ENCODE measurements at regions not wholly inside any gene's neighbourhood (a gene's known extent, or its start where the extent isn't known, plus 50 kb on each side); places are given as distances from the start of the nearest gene placed in this dataset.
"Not testable (repeated sequence)": the region's sequence is repeated elsewhere in the genome, so short reads cannot be mapped to it uniquely, and the experiment has no call there.

DNA sequence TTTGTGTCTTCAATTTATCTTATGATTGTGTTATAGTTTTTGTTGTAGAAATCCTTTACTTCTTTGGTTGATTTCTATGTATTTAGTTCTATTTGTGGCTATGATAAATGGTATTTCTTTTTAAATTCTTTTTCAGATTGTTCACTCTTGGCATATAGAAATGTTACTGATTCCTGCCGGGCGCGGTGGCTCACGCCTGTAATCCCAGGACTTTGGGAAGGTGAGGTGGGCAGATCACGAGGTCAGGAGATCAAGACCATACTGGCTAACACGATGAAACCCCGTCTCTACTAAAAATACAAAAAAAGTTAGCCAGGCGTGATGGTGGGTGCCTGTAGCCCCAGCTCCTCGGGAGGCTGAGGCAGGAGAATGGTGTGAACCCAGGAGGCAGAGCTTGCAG lies 158.6 kb upstream of the TPTE start:
- DNase-seq (ENCODE audit: insufficient read length, low spot score); FAIRE-seq: not testable (repeated sequence)

DNA sequence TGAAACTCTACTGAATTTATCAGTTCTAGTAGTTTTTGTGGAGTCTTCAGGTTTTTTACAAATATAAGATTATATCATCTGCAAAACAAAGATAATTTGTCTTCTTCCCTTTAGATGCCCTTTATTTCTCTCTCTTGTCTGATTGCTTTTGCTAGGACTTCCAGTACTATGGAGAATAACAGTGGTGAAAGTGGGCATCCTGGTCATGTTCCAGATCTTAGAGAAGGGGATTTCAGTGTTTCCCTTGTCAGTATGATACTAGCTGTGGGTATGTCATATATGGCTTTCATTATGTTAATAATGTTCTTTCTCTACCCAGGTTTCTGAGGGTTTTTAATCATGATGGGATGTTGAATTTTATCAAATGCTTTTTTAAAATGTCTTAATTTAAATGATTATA lies 158.1 kb upstream of the TPTE start:
- not testable (repeated sequence) for DNase-seq (ENCODE audit: insufficient read length, low spot score); FAIRE-seq

DNA sequence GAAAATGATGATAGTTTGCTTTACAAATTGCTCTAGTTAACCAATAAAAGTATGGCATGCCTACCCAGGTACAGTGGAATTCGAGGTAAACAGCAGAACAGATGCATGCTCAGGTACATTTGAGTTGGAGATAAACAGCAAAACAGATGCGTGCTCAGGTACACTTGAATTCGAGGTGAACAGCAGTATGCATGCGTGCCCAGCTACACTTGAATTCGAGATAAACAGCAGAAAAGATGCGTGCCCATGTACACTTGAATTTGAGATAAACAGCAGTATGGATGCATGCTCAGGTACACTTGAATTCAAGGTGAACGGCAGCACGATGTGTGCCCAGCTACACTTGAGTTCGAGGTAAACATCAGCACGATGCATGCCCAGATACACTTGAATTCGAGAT lies 155.2 kb upstream of the TPTE start:
- not testable (repeated sequence) for FAIRE-seq; DNase-seq (ENCODE audit: insufficient read length, low spot score)

DNA sequence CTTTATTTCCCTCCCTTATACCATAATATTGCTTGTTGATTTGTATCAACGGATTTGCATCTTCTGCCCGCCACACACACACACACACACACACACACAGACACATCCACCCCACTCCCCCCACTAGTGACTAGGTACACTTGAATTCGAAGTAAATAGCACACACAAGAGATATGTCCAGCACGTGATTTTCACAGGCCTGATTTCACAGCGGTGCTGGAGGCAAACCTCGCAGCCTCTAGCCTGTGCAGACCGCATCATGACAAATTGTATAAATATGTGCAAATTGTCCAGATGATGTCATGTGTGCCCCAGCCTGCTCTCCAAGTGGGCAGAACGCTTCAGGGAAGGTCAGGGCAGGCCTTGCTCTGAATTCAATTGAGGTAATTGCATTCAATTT lies 153.8 kb upstream of the TPTE start:
- not testable (repeated sequence) for FAIRE-seq; DNase-seq (ENCODE audit: insufficient read length, low spot score)

DNA sequence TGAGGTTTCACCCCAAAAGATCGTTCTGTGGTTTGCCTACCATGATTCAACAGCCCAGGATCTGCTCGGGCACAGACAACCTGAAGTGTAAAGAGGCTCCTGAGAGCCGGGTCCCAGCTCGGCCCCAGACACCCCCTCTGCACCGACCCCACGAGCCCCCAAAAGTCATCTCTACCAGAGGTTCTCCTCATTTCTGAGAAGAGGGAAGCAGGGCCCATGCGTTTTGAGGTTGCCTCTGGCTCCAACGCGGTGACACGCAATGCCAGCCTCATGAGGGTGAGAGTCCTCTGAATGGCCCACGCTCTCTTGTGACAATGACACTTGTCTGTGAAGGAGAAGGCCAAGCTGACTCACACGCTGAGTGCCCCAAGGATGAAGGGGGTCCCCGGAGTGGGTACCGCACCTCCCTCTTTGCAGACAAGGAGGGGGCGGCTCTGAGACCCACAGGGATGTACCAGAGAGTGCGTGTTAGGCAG lies 153.0 kb upstream of the TPTE start:
- not testable (repeated sequence) for DNase-seq (ENCODE audit: insufficient read length, low spot score); FAIRE-seq

DNA sequence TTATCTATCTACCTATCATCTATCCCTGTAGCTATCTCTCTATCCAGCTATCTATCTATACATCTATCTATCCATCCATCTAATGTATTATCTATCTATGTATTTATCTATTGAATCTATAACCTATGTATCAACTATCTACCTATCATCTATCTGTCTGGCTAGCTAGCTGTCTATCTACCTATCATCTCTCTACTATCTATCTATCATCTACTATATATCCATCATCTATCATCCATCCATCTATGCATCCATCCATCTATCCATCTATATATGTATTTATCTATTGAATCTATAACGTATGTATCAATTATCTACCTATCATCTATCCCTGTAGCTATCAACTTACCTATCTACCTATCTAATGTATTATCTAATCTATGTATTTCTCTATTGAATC lies 152.1 kb upstream of the TPTE start:
- not testable (repeated sequence) for DNase-seq (ENCODE audit: insufficient read length, low spot score); FAIRE-seq

DNA sequence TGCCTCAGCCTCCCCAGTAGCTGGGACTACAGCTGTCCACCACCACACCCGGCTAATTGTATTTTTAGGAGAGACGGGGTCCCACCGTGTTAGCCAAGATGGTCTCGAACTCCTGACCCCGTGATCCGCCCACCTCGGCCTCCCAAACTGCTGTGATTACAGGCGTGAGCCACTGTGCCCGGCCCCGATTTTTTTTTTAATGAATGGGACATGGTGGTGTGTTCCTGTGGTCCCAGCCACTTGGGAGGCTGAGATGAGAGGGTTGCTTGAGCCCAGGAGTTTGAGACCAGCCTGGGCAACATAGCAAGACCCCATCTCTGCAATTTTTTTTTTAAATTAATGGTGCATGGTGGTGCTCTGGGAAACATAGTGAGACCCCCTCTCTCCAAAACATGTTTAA lies 143.6 kb upstream of the TPTE start:
- not testable (repeated sequence) for FAIRE-seq; DNase-seq (ENCODE audit: insufficient read length, low spot score)

DNA sequence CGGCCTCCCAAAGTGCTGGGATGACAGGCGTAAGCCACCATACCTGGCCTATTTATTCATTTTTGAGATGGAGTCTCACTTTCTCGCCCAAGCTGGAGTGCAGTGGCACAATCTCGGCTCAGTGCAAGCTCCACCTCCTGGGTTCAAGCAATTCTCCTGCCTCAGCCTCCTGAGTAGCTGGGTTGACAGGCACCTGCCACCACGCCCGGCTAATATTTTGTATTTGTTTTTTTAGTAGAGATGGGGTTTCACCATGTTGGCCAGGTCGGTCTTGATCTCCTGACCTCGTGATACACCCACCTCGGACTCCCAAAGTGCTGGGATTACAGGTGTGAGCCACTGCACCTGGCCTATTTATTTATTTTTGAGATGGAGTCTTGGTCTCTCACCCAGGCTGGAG lies 141.6 kb upstream of the TPTE start:
- not testable (repeated sequence) for FAIRE-seq; DNase-seq (ENCODE audit: insufficient read length, low spot score)

DNA sequence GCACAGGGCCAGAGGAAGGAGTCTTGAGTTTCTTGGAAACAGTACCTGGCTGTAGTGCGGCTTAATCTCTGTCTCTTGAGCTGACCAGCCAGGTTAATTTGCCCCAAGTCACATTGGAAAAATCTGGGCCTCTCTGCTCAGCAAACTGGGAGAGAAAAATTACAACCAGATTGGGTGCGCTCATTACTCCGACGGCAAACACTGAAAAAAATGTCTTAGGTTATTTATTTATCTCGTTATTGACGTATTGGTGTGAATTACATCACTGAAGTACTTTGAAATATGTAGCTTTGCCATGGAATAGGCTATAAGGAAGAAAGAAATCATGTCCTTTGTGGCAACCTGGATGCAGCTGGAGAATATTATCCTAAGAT lies 139.7 kb upstream of the TPTE start:
- FAIRE-seq; DNase-seq (ENCODE audit: insufficient read length, low spot score): not testable (repeated sequence)

DNA sequence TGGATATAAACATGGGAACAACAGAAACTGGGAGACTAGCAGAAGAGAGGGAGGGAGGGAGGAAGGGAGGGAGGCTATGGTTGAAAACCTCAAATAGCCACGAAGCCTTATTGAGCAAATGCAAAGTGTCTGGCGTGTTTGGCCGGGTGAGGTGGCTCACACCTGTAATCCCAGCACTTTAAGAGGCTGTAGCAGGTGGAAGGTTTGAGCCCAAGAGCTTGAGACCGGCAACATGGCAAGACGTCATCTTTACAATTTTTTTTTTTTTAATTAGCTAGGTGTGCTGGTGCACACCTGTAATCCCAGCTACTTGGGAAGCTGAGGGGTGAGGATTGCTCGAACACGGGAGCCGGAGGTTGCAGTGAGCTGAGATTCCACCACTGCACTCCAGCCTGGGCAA lies 139.2 kb upstream of the TPTE start:
- DNase-seq (ENCODE audit: insufficient read length, low spot score); FAIRE-seq: not testable (repeated sequence)

DNA sequence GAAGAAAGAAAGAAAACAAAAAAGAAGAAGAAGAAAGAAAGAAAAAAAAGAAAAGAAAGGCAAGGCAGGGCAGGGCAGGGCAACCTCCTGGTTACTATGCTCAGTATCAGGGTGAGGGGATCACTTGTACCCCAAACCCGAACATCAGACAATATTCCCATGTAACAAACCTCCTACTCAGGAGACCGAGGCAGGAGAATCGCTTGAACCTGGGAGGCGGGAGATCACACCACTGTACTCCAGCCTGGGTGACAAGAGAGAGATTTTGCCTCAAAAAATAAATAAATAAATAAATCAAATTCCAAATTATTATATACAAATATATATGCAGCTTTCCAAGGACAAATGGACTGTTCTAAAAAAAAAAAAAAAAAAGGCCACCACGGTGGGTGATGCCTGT lies 138.8 kb upstream of the TPTE start:
- FAIRE-seq; DNase-seq (ENCODE audit: insufficient read length, low spot score): not testable (repeated sequence)

DNA sequence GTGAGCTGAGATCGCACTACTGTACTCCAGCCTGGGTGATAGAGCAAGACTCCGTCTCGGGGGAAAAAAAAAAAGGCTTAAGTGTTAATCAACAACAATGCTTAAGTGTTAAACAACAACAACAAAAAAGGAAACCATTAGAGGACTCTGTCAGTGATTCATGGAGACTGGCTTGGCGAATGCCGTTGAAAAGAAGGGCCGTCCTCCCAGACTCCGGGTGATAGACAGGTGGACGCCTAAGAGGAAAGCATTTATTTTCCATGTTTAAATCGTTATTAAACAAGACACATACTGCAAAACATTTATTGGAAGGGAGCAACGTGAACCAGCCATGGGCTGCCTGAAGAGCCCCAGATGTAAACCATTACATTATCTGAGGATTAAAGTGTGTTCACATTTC lies 137.8 kb upstream of the TPTE start:
- not testable (repeated sequence) for FAIRE-seq

DNA sequence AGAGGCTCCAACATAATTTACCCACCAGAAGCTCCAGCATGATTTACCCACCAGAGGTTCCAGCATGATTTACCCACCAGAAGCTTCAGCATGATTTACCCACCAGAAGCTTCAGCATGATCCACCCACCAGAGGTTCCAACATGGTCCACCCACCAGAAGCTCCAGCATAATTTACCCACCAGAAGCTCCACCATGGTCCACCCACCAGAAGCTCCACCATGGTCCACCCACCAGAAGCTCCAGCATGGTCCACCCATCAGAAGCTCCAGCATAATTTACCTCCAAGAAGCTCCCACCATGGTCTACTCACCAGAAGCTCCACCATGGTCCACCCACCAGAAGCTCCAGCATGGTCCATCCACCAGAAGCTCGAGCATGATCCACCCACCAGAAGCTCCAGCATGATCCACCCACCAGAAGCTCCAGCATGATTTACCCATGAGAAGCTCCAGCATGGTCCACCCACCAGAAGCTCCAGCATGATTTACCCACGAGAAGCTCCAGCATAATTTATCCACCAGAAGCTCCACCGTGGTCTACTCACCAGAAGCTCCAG lies 137.0 kb upstream of the TPTE start:
- not testable (repeated sequence) for DNase-seq (ENCODE audit: insufficient read length, low spot score); FAIRE-seq

More for the DNA sequence above, 137.8 kb upstream of the TPTE start:
- DNase-seq (ENCODE audit: insufficient read length, low spot score) = not testable (repeated sequence)

DNA sequence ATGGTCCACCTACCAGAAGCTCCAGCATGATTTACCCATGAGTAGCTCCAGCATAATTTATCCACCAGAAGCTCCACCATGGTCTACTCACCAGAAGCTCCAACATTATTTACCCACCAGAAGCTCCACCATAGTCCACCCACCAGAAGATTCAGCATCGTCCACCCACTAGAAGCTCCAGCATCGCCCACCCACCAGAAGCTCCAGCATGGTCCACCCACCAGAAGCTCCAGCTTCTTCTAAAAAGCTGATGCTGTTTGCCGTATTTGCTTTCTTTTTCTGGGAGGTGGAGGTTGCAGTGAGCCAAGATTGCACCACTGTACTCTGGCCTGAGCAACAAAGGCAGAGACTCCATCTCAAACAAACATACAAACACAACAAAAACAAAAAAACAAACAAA lies 136.2 kb upstream of the TPTE start:
- DNase-seq (ENCODE audit: insufficient read length, low spot score); FAIRE-seq: not testable (repeated sequence)

DNA sequence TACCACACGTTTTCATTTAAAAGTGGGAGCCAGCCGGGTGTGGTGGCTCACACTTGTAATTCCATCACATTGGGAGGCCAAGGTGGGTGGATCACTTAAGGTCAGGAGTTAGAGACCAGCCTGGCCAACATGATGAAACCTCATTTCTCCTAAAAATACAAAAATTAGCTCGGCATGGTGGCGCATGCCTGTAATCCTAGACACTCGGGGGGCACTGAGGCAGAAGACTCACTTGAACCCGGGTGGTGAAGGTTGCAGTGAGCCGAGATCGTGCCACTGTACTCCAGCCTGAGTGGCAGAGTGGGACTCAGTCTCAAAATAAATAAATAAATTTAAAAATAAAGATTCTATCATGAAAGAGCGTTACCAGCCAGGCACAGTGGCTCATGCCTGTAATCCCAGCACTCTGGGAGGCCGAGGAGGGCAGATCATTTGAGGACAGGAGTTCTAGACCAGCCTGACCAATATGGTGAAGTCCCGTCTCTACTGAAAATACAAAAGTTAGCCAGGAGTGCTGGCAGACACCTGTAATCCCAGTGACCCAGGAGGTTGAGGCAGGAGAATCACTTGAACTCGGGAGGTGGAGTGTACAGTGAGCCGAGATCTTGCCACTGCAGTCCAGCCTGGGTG lies 135.4 kb upstream of the TPTE start:
- not testable (repeated sequence) for FAIRE-seq; DNase-seq (ENCODE audit: insufficient read length, low spot score)

DNA sequence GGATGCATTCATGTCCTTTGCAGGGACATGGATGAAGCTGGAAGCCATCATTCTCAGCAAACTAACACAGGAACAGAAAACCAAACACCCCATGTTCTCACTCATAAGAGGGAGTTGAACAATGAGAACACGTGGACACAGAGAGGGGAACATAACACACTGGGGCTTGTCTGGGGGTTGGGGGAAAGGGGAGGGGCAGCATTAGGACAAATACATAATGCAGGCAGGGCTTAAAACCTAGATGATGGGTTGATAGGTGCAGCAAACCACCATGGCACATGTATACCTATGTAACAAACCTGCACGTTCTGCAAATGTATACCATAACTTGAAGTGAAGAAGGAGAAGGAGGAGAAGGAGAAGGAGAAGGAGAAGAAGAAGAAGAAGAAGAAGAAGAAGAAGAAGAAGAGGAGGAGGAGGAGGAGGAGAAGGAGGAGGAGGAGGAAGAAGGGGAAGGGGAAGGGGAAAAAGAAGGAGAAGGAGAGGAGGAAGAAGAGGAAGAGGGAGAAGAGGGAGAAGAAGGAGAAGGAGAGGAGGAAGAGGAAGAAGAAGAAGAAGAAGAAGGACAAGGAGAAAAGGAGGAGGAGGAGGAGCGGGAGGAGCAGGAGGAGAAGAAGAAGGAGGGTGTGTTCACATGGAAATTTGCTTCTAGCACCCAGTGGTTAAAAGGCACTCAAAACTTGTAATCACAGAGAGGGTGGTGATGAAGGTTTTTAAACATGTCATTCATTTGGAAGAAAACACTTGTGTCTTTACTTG lies 133.5 kb upstream of the TPTE start:
- FAIRE-seq; DNase-seq (ENCODE audit: insufficient read length, low spot score): not testable (repeated sequence)

DNA sequence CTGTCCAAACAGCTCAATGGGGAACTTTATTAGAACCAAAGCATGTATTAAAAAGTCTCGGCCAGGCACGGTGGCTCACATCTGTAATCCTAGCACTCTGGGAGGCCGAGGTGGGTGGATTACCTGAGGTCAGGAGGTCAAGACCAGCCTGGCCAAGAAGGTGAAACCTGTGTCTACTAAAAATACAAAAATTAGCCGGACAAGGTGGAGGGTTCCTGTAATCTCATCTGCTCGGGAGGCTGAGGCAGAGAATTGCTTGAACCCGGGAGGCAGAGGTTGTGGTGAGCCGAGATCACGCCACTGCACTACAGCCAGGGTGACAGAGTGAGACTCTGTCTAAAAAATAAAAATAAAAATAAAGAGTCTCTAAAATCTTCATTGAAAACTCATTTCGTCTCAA lies 132.8 kb upstream of the TPTE start:
- DNase-seq (ENCODE audit: insufficient read length, low spot score); FAIRE-seq: not testable (repeated sequence)

DNA sequence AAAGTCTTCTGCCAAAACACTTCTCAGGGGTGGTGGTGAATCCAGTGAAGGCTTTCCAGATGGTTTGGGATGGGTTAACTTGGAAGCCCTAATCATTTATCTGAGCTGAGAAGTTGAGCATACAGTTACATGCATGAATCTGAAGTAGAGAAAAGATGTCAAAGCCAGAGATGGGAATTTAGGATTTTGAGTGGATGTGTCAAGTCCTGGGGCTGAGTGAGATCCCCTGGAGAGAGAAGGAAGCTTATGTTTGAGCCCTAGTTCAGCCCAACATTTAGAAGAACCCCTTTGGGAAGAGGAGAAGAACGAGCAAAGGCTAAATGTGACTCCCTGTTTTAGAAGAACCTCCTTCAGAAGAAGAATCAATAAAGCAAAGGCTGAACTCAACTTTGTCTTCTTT lies 129.1 kb upstream of the TPTE start:
- not testable (repeated sequence) for FAIRE-seq; DNase-seq (ENCODE audit: insufficient read length, low spot score)

DNA sequence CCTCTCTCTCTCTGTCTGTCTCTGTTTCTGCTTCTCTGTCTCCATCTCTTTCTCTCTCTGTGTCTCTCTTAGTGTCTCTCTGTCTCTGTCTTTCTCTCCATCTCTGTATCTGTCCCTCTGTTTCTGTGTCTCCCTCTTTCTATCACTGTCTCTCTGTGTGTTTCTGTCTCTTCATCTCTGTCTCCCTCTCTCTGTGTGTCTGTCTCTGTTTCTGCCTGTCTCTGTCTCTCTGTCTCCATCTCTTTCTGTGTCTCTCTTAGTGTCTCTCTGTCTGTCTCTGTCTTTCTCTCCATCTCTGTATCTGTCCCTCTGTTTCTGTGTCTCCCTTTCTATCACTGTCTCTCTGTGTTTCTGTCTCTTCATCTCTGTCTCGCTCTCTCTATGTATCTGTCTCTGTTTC lies 125.4 kb upstream of the TPTE start:
- not testable (repeated sequence) for FAIRE-seq

DNA sequence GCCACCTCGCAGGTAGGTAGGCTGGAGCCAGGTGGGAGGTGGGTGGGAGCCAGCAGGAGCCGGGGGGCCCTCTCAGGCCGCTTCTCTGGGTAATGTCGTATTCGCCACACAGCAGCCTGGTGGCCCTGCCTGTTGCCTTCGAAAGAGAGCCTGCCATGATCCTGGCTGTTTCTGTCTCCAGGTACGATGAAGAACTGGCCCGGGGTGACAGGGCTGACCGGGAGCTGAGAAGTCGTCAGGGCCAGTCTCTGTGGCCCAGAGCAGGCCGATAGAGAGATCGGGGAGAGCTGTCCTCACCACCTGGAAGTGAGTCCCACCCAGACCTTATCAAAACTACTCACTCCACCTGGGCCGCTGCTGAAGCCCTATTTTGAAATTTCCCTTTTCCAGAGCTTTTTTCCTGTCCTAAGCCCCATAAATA lies 123.9 kb upstream of the TPTE start:
- DNase-seq (ENCODE audit: insufficient read length, low spot score); FAIRE-seq: not testable (repeated sequence)

More for the DNA sequence above, 125.4 kb upstream of the TPTE start:
- DNase-seq (ENCODE audit: insufficient read length, low spot score) = not testable (repeated sequence)
